Stomach smooth muscle (tissue), 2 donors: ENCODE measurements at regions not wholly inside any gene's neighbourhood (a gene's known extent, or its start where the extent isn't known, plus 50 kb on each side); places are given as distances from the start of the nearest gene placed in this dataset.
"Not testable (repeated sequence)": the region's sequence is repeated elsewhere in the genome, so short reads cannot be mapped to it uniquely, and the experiment has no call there.

Experiments used
- H3K27ac ChIP-seq: one replicate; pipeline ENCODE4 v1.7.0; 2013; ENCODE audit warnings: mild to moderate bottlenecking, low read length, inconsistent platforms
- H3K27me3 ChIP-seq, 2 donors: one replicate each; pipeline ENCODE4 v1.7.0; 2013; ENCODE audit warnings: low read length in 2 of 2; ENCODE audit not compliant: insufficient read depth in 2 of 2, control insufficient read depth in 1 of 2
- H3K36me3 ChIP-seq, 2 donors: one replicate each; pipeline ENCODE4 v1.7.0; 2013; ENCODE audit warnings: low read length in 2 of 2; ENCODE audit not compliant: control insufficient read depth in 2 of 2, insufficient read depth in 2 of 2
- H3K4me1 ChIP-seq: one replicate; pipeline ENCODE4 v1.7.0; 2013; ENCODE audit warnings: low read length; ENCODE audit not compliant: control insufficient read depth, insufficient read depth
- H3K4me3 ChIP-seq, 2 donors: one replicate each; pipeline ENCODE4 v1.7.0; 2013; ENCODE audit warnings: low read length in 2 of 2
- H3K9ac ChIP-seq, 2 donors: one replicate each; pipeline ENCODE4 v1.7.0; 2013; ENCODE audit warnings: low read length in 2 of 2, mild to moderate bottlenecking in 1 of 2
- H3K9me3 ChIP-seq, 2 donors: one replicate each; pipeline ENCODE4 v1.7.0; 2013; ENCODE audit warnings: low read length in 2 of 2; ENCODE audit not compliant: control insufficient read depth in 2 of 2
- donor health status: healthy.
- donor health status: Pancreatic carcinoma.

DNA sequence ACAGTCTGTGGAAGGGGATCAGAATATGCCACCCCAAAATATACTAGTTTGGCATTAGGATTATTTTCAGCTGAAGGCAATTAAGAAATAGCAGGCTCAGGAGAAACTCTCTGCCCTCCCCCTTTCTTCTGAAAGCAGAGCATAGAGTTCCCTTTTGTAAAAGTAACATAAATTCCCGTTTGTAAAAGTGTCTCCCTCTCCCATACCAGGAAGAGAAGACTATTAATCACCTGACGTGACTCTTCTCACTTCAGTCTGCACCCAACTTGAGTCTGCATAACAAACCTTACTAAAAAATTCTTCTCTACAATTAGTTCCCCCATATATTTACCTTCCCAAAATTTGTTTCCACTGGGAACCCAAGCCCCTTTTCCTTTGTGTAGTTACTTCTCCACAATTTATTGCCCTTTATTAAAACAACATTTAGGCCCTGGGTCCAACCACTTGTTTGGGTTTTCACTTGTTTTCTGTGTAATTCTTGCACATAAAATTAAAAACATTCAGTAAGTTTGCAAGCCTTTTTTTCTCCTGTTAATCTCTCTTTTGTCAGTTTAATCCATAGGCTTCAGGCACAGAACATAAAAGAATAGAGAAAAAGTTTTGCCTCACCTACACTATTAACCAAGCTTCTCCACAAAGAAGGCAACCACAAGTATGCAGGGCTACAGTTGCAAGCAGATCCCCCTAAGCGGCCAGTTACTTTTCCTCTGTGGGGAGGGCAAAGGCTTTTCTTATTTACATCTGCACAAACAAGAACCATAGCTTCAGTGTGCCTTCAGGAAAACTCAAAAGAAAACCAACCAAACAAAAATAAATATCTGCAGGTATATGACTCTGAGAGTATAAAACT lies 73.8 kb upstream of the EPCAM start:
- H3K9ac ChIP-seq, result no peak overlapping the region
- H3K27me3 ChIP-seq, result no peaks in the 10 kb centered on the region
- no peak overlapping the region for H3K27ac ChIP-seq
- no peak overlapping the region for H3K4me3 ChIP-seq
- no peaks in the 10 kb centered on the region for H3K9me3 ChIP-seq
- no peaks in the 10 kb centered on the region for H3K36me3 ChIP-seq
- peaks cover 3% of the 10 kb centered on the region for H3K4me1 ChIP-seq

DNA sequence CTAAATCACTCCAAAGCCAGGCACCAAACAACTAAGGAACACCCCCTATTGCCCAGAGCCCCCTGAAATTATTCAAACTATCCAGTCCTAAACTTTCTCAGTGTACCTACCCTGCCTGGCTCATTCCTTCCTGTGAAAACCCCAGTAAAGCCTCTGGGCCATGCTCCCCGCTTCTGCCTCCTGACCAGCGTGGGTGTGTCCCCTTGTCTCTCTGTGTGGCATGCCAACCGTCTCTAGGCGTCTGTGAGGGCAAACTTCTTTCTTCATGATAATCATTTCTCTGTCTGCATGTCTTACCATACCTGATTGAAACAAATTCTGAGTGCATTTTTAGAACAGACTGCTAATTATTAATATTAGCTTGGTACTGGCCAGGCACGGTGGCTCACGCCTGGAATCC lies 75.1 kb upstream of the EPCAM start:
- no peak overlapping the region for H3K27ac ChIP-seq
- H3K9me3 ChIP-seq, result no peaks in the 10 kb centered on the region
- H3K27me3 ChIP-seq, result no peaks in the 10 kb centered on the region
- no peaks in the 10 kb centered on the region for H3K36me3 ChIP-seq
- no peak overlapping the region for H3K9ac ChIP-seq
- peaks cover 3% of the 10 kb centered on the region for H3K4me1 ChIP-seq
- no peak overlapping the region for H3K4me3 ChIP-seq

DNA sequence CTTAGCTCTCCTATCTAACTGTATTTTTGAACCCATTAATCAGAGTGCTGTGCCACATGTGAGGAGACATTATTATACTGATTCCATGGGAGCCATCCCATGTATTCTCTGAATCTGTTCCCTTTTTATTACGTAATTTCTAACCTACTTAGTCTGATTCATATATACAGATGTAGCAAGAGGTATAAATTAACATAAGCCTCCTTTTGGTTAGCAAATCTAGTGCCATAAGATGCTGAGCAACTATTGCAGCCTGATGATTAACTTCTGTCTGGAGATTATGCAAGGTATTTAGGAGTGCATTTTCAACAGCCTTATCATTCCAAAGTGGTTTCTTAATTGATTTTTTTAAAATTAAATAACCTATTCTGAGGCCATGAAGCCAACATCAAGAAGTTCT lies 80.2 kb upstream of the EPCAM start:
- Histone ChIP-seq H3K4me1 (no peaks in the 10 kb centered on the region), H3K9me3 (no peaks in the 10 kb centered on the region), H3K27ac (no peak overlapping the region), H3K27me3 (no peaks in the 10 kb centered on the region), H3K36me3 (no peaks in the 10 kb centered on the region), H3K9ac (no peak overlapping the region), H3K4me3 (no peak overlapping the region)

DNA sequence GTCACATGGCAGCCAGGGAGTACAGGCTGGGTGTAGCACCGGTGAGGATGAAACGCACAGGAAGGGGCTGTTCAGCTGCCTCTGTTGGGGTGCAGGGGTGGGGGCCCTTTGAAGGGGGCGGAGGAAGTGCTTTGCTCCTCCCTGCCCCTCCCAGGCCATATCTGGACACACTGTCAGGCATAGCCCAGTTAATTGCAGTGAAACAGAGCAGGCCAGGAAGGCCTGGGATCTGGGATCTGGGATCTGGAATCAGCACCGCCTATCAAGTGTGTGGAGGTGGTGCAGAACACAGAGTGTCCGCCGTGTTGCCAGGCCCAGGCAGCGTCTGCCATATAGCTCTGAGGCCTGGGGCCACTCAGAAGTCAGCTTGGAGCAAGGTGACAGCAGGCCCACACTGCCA lies 85.5 kb upstream of the EPCAM start:
- Histone ChIP-seq H3K36me3 (no peaks in the 10 kb centered on the region), H3K27me3 (no peaks in the 10 kb centered on the region), H3K4me1 (no peaks in the 10 kb centered on the region), H3K4me3 (no peak overlapping the region), H3K27ac (no peak overlapping the region), H3K9me3 (no peaks in the 10 kb centered on the region), H3K9ac (no peak overlapping the region)

DNA sequence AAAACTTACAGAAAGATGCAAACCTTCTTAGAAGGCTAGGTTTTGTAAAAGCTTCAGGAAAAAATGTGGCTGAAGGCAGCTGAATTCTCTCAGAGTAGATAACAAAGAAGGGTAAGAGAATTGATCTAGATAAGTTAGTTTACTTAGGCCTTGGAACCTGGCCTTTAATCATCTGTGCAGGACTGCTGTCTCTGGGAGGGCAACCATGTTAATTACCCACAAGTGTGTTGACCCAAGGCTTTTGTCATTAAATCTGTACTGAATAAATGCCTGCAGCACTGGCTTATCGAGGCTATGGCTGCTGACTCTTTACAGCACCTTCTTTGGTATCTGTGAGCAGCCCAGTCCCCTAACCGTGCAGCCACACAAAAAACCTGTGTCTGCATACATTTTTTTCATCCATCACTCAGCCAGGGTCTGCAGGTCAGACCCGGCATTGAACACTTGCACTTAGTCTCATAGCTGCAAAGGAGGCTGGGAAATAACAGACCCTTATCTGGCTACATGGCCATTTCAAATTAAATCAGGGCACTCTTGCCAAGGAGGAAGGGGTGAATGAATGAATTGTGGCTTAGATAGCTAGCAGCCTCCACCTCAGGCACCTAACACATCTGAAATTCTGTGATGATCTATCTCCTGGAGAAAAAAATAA lies 86.4 kb upstream of the EPCAM start:
- Histone ChIP-seq H3K27me3 (no peaks in the 10 kb centered on the region), H3K4me1 (no peaks in the 10 kb centered on the region), H3K9ac (no peak overlapping the region)

DNA sequence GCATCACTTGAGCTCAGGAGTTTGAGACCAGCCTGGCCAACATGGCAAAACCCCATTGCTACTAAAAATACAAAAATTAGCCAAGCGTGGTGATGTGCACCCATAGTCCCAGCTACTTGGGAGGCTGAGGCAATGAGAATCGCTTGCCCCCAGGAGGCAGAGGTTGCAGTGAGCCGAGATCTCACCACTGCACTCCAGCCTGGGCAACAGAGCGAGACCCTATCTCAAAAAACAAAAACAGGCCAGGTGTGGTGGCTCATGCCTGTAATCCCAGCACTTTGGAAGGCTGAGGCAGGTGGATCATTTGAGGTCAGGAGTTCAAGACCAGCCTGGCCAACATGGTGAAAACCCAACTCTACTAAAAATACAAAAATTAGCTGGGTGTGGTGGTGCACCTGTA lies 89.6 kb upstream of the EPCAM start:
- not testable (repeated sequence) for H3K36me3 ChIP-seq, H3K9me3 ChIP-seq, H3K27ac ChIP-seq, H3K4me1 ChIP-seq, H3K9ac ChIP-seq, H3K27me3 ChIP-seq, H3K4me3 ChIP-seq

More for the DNA sequence above, 86.4 kb upstream of the EPCAM start:
- Histone ChIP-seq H3K9me3 (no peaks in the 10 kb centered on the region), H3K27ac (no peak overlapping the region), H3K36me3 (no peaks in the 10 kb centered on the region), H3K4me3 (no peak overlapping the region)

DNA sequence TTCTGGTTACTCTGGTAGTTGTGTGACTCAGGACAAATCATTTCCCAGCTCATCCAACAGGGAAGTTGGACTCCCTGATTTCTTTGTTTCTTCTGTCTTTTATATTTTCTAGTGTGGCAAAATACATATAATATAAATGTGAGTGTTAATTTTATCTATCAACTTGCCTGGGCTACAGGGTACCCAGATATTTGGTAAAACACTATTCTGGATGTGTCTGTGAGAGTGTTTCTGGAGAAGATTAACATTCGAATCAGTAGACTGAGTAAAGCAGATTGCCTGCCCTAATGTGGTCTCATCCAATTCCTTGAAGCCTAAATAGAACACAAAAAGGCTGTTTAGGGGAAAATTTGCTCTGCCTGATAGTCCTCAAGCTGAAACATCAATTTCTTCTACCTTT lies 91.1 kb upstream of the EPCAM start:
- Histone ChIP-seq H3K9ac (no peak overlapping the region), H3K9me3 (no peaks in the 10 kb centered on the region), H3K27ac (no peak overlapping the region), H3K4me1 (peaks cover 12% of the 10 kb centered on the region), H3K4me3 (no peak overlapping the region), H3K27me3 (no peaks in the 10 kb centered on the region), H3K36me3 (no peaks in the 10 kb centered on the region)

DNA sequence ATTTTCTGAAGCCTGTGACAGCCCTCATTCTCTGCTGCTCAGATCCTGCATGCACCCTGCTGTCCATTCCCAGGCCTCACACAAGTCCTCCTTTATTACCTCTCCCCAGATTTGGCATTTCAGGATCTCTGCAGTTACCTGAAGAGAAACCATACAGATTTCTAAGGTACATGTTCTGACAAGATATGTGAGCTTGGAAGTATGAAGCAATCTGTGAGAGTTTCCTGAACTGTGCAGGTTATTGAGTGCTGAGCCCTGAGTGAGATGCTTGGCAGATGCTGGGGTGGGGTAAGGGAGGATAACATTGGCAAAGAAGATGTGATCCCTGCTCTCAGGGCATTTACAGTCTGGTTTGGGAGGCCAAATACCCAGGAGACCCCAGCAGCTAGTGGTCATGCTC lies 91.9 kb upstream of the EPCAM start:
- Histone ChIP-seq H3K4me1 (peaks cover 19% of the 10 kb centered on the region), H3K4me3 (no peak overlapping the region), H3K27ac (no peak overlapping the region), H3K36me3 (no peaks in the 10 kb centered on the region), H3K27me3 (no peaks in the 10 kb centered on the region), H3K9ac (no peak overlapping the region), H3K9me3 (no peaks in the 10 kb centered on the region)

DNA sequence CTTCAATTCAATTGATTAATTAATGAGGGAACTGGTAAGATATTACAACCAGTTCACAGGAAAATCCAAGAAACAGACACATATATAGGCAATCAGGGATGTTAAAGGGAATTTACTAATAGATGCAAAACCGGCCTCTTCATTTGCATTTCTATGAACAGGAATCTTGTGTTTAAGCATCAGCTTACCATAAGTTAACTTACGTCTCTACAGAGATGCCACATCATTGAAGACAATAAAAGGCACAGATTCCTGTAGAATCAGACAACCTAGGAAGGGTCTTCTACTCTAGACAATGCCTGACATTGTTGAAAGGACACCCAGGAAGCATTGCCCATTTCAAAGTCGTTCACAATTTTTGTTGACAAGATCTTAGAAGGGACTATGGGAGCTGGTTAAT lies 93.0 kb upstream of the EPCAM start:
- Histone ChIP-seq H3K9ac (no peak overlapping the region), H3K36me3 (no peaks in the 10 kb centered on the region), H3K9me3 (no peaks in the 10 kb centered on the region), H3K27ac (no peak overlapping the region), H3K4me1 (peaks cover 27% of the 10 kb centered on the region), H3K4me3 (no peak overlapping the region), H3K27me3 (no peaks in the 10 kb centered on the region)

DNA sequence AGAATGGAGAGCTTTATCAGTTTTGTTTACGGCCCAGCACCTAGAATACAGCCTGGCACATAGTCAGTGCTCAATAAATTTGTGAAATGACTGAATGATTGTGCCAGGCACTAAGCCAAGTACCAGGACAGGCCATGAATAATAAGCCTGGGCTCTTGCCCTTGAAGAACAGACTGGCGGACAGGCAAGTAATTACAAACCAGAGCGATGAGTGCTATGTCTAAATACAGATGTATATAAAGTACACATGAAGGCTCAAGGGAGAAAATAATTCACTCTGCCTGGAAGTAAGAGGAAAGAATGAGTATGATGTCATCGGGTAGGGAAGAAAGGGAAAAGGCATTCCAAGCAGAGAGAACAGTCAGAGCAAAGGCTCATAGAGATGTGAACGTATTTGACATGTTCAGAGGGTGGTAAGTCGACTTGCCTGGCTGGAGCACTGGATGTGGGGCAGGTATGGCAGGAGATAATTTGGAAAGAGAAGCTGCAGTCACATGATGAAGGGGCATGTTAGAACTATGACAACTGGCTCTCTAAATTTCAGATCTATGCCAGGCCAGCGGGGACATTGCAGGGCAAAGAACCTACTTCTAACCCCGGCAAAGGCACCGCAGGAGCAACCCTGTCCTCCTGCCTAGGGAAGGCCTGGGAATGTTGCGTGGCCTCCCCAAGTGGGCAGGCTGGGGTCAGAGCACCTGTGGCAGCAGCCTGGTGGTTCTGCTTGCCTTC lies 94.9 kb upstream of the EPCAM start:
- H3K27me3 ChIP-seq, result no peaks in the 10 kb centered on the region
- H3K9ac ChIP-seq, result peak overlapping the region; percentile 36 to 66
- no peaks in the 10 kb centered on the region for H3K9me3 ChIP-seq
- H3K4me1 ChIP-seq, result peaks cover 35% of the 10 kb centered on the region
- no peaks in the 10 kb centered on the region for H3K36me3 ChIP-seq
- peak overlapping the region in 1 of 2 donors; percentile 8 for H3K4me3 ChIP-seq
- peak overlapping the region; percentile 87 for H3K27ac ChIP-seq
